NCI-H2029 (cell line): ENCODE measurements at regions not wholly inside any gene's neighbourhood (a gene's known extent, or its start where the extent isn't known, plus 50 kb on each side); places are given as distances from the start of the nearest gene placed in this dataset.

Experiments
- DNase-seq: peaks from one replicate; lab custom pipeline; 2025; lab: John Stamatoyannopoulos, UW

DNA sequence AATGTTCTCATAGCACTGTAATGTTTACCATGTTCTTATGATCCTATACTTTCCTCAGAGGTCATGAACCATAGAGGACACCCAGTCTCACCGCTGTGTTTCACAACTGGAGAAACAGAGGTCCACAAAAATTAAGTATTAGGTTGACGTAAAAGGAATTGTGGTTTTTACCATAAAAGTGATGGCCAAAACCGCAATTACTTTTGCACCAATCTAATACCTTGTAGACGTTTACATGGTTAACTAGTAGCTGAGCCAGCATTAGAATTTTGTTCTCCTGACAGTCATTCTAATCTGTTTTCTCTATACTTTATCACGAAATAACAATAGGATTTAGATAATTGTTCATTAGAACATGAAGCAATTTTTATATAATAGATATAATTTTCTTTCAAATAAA lies 763.4 kb upstream of the ARGLU1 start:
- no peak for DNase-seq

DNA sequence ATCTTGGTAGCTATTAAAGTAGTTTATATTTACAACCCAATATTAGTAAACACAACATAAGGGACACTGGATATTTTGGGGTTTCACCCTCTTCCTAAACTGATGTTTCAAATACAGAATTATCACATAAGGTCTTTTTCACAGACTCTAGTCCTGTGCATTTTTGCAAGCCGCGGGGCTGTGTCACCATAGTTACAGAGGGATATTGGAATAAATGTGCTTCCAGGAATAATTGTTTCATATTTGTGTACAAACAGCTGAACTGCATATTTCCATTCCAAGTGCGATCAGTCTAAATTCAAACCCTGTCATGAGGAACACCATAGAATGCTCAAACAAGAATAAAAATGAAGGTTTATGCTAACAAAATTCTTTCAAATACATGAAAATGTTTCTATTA lies 762.5 kb upstream of the ARGLU1 start:
- no peak for DNase-seq

DNA sequence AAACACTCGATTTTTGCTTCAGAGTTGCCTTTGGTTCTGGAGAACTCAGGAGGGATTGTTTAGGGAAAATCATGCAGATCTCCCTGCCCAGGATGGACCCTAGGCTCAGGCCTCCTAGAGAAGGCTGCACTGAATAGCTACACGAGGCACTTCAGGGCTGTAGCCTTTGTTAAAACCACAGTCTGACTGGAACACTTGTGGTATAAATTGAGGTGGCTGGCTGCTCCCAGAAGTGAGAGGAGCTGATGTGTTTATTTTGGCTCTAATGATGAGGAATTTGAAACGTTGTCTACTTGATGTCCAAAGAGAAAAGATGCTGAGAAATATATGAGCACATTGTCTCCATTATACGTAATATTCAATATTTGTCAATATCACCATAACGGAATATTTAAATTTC lies 762.1 kb upstream of the ARGLU1 start:
- peak; percentile 84 for DNase-seq

DNA sequence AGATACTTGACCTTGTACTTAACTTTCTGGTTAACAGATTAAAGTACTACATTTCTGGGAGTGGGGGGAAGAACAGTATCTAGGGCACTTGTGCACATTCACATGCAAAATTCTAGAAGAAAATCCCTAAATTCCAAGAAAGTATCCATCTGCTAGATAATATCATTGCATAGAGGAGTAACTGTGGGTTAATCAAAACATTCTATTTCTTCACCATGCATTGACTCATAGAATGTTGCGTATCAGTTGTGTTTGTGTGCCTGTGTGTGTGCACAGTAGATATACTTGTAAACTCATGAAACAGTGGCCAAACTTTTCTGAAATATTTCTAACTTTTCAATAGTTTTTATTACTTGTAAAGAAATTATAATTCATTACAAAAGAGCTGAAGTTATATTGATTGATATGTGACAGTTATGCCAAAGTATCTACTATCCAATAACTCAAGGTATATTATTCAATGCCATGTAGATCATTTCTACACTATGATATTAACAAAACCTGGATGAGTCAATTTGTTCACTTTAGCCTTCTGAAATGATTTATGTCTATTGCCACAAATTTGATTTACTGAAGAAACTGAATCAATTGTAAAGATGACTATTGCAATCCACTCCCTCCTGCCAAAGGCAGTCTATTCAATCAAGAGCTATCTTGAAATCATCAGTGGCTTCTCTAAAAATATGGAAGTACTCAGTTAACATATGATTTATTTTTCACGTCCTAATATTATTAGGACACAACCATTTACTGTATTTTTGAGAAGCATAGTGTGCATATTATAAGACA lies 756.7 kb upstream of the ARGLU1 start:
- no peak for DNase-seq

DNA sequence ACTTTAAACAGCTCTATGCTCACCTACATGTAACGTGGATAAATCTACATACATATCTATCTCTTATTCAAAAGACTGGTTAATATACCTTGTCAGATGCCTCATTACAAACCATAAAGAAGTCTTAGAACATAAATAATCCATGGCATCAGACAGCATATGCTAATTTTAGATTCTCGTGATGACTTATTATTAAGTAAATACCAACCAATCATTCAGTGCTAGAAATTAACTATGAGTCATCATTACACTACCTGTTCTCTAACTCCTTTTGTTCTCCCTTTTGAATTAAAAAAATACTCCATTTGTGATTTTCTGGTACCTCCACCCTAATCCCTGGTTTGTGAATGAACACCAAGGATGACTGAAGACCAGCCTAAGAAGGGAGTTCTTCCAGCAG lies 754.3 kb upstream of the ARGLU1 start:
- no peak for DNase-seq

DNA sequence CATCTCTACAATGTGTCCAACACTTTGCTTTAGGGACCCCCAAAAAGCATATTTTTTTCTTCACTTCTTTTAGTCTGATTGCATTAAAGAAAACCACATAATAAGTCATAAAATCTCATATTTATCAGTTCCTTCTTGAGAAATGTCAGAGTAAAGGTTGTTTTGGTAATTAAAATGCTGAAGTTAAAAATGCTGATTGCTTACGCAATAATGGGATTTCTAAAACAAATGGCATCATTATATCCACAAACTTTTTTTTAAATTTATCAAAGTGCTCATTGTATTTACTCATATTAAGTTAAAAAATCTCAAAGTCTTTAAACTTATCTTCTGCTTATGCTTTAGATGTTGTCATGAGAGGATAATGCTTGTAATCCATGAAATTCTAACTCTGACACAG lies 737.2 kb upstream of the ARGLU1 start:
- DNase-seq = no peak

DNA sequence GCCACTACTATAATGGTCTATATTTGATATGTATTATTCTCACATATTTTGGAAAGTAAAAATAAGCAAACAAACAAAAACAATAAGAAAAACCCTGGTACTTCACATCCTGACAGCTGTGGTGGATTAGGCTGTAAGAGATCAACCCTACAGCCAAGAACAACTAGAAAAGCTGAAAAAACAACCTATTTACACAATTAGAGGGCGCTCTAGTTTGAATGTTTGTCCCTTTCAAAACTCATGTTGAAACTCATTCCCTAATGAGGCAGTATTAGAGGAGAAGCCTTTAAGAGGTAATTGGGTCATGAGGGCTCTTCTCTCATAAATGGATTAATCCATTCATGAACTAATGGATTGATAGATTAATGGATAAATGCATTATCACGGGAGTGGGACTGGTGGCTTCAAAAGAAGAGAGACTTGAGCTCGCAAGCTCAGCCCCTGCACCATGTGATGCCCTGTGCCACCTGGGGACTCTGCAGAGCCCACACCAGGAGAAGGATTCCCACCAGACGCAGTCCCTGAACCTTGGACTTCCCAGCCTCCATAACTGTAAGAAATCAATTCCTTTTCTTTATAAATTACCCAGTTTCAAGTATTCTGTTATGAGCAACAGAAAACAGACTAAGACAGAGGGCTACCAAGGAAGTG lies 733.9 kb upstream of the ARGLU1 start:
- DNase-seq = no peak

DNA sequence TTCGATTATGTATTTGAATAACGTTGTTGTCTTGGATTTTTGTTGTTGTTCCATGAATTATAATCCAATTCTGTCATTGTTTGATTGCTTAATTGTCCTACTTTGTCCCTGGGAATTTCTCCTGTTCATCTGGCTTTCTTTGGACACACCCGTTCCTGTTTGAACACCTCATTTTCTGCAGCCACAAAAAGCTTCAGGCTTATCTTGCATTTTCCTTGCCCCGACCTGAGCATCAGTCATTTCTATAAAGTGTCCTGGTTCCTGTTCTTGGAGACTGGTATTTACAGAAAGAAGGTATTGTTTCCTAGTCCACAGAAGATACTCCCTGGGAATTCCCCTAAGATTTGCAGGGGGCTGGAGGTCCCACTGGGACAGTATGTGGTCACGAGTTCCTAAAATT lies 731.8 kb upstream of the ARGLU1 start:
- DNase-seq = no peak

DNA sequence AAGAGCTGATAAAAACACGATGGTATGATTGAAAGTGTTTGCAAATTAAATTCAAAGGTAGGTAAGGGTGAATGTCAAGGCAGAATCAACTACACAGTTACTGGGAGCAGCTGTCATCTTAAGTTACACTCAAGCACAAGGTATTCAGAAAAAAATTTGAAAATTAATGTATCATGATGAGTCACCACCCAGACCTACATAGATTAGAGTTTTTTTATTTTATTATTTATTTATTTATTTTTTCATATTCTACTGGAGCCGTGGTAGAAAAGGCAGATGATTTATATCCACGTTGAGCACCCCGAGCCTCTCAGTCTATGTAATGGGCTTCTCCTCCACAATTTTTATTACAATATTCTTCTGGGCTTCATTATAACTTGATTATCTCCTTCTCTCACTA lies 728.9 kb upstream of the ARGLU1 start:
- no peak for DNase-seq

DNA sequence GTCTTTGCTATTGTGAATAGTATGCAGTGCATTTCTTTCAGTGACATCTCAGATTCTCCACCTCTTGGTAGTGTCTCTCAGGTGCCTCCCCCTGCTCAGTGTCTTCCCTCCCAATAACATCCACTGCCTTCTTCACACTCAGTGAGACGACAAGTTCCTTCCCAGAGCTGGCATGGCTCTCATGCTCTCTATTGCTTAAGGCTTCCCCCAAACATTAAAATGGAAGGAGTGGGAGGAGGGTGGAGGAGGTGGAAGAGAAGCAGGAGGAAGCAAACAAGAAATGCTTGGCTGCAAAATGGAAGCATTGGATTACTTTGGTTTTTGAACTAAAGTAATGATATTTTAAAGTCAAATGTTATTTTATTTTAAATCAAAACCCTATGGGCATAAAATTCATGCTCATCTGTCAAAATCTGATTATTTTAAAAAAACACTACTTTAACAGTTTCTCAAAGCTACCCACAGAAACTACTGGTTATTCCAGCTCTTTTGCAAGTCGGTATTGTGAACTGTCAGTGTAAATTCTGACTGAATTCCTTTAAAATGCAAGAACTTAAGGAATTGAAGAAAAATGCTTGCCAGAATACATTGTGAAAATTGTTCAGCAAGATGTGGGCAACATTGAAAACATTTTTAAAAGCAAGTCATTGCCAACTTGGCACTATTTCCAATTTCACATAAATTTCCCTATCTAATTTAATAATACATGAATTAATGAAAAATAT lies 727.6 kb upstream of the ARGLU1 start:
- DNase-seq = no peak

DNA sequence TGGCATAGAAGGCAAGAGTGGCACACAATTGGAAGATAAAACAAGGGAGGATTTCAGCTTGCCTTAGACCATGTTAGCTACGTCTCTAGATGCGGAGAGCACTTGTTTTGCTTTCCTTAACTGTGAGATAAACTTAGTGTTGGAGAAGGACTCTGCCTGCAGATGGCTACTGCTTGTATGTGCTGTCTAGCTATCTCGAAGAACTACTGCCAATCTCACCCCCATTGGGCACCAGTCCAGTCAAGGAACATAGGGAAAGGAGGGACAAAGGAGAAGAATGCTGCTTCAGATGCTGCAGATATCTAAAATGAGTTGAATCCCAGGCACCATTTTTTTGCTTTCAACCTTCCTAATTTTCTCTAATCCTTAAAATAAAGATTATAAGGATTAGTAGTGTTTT lies 726.0 kb upstream of the ARGLU1 start:
- DNase-seq = no peak

DNA sequence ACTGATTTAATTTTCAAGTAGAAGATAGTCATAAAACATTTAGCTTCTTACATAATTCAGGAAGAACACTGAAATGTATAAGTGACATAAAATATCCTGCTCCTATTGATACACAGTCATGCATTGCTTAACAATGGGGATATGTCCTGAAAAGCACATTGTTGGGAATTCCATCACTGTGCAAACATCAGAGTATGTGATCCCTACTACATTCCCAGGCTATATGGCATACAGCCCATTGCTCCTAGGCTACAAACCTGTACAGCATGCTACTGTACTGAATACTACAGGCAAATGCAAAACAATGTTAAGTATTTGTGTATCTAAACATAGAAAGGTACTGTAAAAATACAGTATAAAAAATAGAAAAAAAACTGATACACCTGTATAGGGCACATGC lies 723.9 kb upstream of the ARGLU1 start:
- no peak for DNase-seq

DNA sequence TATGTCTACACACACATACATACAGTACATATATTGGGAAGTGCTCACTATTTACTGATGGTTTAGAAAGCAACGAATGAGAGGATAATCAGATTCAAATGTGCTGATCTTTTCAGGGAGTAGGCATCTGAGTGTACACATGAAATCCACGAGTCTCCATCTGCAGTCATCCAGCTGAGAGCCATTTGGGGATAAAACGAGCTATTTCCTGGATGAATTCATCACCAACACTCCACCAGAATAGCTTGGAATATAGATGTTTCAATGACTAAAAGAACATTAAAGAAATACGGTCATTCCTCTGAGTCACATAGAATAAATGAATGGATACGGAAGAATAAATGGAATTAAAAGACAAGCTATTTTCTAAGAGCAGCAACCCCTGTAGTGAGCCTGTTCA lies 721.6 kb upstream of the ARGLU1 start:
- DNase-seq = no peak

DNA sequence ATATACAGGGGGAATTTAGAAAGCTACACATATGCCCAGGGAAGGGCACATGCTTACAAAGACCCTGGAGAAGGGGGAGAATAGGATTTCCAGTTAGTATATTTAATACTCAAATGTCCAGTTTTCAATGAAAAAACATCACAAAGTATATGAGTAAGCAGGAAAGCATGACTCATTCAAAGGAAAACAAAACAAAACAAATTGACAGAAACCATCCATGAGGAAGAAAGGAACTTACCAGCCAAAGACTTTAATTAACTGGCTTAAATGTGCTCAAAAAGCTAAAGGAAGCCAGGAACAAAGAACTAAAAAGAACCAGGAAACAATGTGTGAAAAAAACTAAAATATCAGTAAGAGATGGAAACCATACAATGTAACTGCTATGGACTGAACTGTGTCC lies 716.2 kb upstream of the ARGLU1 start:
- no peak for DNase-seq

DNA sequence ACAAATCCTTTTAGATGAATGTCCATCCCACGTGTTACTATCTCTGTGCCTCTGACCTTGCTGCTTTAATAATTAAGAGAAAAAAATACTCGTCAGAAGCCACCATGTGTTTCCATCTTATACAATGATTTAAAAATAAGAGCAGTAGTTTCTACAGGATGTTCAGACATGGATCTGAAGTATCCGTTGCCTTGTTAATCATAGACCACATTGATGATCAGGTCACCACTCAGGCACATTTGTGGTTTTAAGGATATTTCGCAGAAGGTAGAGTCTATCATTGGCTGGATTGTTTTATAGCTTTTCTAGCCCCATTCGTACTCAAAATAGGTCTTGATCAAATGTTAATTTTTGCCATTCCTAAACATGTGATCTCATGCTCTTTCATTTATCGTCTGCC lies 710.0 kb upstream of the ARGLU1 start:
- no peak for DNase-seq

DNA sequence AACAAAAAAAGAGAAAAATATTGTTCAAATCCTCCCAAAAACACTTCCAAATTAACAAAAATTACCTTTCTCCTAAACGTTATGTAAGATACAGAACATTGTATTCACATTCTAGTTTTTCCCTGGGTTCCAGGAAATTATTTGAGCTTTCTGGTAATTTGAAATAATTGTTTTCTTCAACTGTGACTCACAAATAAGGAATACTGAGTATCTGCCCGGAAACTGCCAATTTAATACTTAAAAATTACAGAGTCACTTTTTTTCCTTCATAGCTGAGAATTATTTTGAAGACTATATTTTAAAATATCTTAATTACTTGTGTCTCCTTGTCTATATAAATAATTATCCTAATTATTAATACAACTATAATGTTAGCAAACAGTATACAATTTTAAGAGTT lies 709.0 kb upstream of the ARGLU1 start:
- no peak for DNase-seq

DNA sequence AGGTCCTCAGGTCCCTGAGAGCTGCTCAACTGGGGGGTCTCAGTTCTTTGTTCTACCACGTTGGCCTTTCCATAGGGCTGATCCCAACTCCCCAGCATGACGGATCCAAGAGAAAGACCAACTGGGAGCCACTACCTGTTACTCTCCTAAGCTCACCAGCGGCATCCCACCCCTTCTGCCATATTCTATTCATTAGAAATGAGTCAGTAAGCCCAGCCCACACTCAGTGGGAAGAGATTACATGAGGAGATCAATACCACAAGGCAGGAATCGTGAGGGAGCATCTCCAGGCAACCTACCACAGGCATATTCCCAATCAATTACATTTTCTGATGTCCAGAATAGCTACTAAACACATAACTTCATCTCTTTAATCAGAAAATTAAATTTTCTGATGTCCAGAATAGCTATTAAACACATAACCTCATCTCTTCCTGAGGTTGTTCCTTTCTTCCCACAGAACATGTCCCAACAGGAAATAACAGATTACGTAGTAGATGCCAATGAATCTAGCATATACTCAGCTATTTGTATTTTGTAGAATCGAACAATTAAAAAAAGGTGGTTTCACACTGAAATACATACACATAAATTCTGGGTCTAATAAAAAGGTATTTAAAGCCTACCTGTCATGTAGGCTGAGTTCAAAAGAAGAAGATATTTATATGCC lies 708.1 kb upstream of the ARGLU1 start:
- DNase-seq = no peak

DNA sequence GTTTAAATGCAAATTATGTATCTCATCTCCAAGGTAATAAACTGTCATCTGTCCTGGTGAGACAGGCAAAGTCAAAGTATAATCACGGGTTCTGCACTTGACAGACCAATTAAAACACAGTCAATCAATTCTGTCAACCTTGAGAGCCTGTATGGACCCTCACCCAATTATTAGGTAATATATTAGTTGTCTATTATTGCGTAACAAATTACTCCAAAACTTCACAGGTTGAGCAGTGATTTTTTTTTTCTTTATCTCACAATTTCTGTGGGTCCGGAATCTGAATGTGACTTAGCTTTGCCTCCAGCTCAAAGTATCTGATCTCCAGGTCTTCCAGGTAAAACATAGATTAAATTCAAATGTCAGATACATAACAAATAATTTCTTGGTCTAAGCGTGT lies 707.4 kb upstream of the ARGLU1 start:
- no peak for DNase-seq

DNA sequence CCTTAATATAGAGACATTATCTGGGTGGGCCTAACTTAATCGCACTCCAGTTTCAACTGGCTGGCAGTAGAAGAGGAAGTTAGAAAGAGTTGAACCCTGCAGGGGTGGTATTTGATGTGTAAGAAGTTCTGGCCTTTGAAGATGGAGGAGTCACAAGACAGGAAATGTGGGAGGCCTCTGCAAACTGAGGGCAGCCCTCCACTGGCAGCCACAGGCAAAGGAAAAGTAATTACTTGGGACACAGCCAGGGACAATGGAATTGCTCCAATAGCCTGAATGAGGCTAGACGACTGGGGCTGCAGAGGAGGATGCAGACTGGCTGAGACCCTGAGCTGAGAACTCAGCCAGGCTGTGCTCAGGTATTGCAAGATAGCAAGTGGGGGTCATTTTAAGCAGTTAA lies 703.3 kb upstream of the ARGLU1 start:
- DNase-seq = peak; percentile 21

DNA sequence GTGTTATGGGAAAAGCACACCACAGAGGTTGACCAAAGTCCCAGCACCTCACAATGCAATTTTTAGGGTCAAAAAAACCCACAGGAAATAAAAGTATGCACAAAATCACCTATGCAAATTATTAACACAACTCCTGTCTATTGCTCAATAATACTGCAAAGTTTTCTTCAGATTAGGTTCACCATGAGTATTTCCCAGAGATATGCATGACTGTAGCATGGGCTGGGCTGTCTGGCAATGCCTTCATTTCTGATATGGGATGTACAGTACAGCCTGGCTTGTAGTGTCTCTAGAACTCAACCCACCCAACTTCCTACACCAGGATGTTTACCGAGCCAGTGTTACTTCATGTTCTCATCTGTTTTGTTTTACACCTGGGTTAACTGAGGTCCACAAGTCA lies 698.7 kb upstream of the ARGLU1 start:
- peak; percentile 45 for DNase-seq

DNA sequence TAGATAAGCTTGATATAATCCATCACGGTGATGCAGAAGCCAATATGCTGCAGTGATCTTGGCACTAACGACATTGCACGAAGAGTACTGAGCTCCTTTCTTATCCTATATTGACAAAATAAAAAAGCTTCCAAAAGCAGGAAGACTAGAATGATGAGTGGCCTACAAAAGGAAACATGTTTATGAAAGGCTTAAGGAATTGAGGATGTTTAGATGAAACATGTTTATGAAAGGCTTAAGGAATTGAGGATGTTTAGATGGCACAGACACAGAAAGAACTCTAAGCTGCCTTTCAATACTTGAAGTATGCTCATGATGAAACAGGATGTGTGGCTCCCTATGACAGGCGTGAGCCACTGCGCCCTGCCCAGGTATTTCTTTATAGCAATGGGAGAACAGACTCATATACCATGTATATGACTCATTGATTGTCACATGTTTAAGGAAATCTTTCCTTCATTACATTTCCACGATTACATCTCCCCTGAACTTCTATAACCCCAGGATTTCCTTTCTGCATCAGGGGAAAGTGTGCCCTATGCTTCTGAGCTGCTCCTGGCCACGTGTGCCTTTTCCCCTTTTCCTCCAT lies 690.8 kb upstream of the ARGLU1 start:
- DNase-seq = no peak

DNA sequence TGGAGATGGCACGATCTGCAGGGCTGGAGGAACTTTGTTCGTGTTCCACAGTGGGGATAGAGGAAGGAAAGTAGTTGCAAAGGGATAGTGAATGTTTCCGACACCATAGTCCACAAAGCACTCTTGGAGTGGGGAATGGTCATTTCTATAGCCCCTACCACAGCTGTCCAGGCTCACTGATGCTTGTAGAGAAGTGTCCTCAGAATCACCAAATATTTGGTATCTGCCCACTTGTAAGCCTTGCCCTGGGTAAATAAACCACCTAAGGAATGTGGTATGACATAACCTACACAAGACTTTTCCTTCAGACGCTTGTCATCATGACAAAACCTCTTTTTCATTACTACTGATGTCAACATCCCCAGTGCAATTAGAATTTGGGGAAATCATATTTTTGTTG lies 686.5 kb upstream of the ARGLU1 start:
- DNase-seq = no peak
